Endothelial cell of umbilical vein (primary cell): ENCODE measurements at regions not wholly inside any gene's neighbourhood (a gene's known extent, or its start where the extent isn't known, plus 50 kb on each side); places are given as distances from the start of the nearest gene placed in this dataset.
"Not testable (repeated sequence)": the region's sequence is repeated elsewhere in the genome, so short reads cannot be mapped to it uniquely, and the experiment has no call there.

ENCODE experiments used
- BruUV-seq: library from RNA; stranded (reverse); fragments of 400-500 nt; replicated peaks from 2 replicates; lab custom pipeline; 2021; lab: Mats Ljungman, UMichigan
- CTCF ChIA-PET: fragments of 300-600, 350-600 bp; sonication (Branson Sonifier 250); formaldehyde crosslinking; loops from one replicate; lab custom pipeline; 2021; ENCODE audit warnings: antibody characterized with exemption, inconsistent platforms; lab: Charles Lee
- POLR2A ChIA-PET: fragments of 300-600, 350-600 bp; sonication (Branson Sonifier 250); formaldehyde crosslinking; loops from one replicate; lab custom pipeline; 2021; ENCODE audit warnings: antibody characterized with exemption, inconsistent platforms; lab: Charles Lee
- DNase-seq: peaks from one replicate; pipeline ENCODE4 v3.0.0-alpha.2; 2011; ENCODE audit warnings: low read depth, low spot score
- FAIRE-seq: peaks from 2 replicates; lab custom pipeline; 2011; peaks lifted over from hg19 to GRCh38; lab: Jason Lieb, UNC
- H2AFZ ChIP-seq: 2 replicates; pipeline ENCODE4 v1.6.0; 2012; ENCODE audit warnings: low read depth, low read length, control low read depth, inconsistent platforms
- H3K27ac ChIP-seq: 2 replicates; pipeline ENCODE4 v1.5.1; 2011; ENCODE audit warnings: low read depth, mild to moderate bottlenecking, control low read depth, low read length, moderate library complexity; ENCODE audit not compliant: insufficient read depth
- H3K27me3 ChIP-seq, 2 experiments: 2 replicates each; pipeline versions ENCODE4 v1.6.0 to v1.6.1; 2011; ENCODE audit warnings: low read length in 2 of 2, mixed read lengths in 1 of 2; ENCODE audit not compliant: control insufficient read depth in 2 of 2, insufficient read depth in 2 of 2
- H3K36me3 ChIP-seq, 2 experiments: 2 replicates in 1 of 2; 3 replicates in 1 of 2; pipeline ENCODE4 v1.5.1; 2011; ENCODE audit warnings: low read length in 2 of 2, mild to moderate bottlenecking in 1 of 2, moderate library complexity in 1 of 2; ENCODE audit not compliant: control insufficient read depth in 2 of 2, insufficient read depth in 2 of 2; ENCODE audit errors: extremely low read depth in 1 of 2
- H3K4me1 ChIP-seq: 3 replicates; pipeline ENCODE4 v1.5.1; 2011; ENCODE audit warnings: mild to moderate bottlenecking, low read length; ENCODE audit not compliant: control insufficient read depth, insufficient read depth; ENCODE audit errors: extremely low read depth
- H3K4me2 ChIP-seq: 2 replicates; pipeline ENCODE4 v1.6.1; 2011; ENCODE audit warnings: low read length, control low read depth, mixed read lengths; ENCODE audit not compliant: insufficient read depth
- H3K4me3 ChIP-seq, 3 experiments: fragments of 200-600 bp in 1 of 3; sonication (generic), shearing (Covaris generic) in 1 of 3; replicated peaks in 1 of 3; 2 replicates each; pipeline ENCODE4 v1.5.1; 2011 to 2016; ENCODE audit warnings: control low read depth in 3 of 3, low read length in 3 of 3, mild to moderate bottlenecking in 2 of 3, inconsistent platforms in 1 of 3, low read depth in 1 of 3, moderate library complexity in 1 of 3; ENCODE audit not compliant: insufficient read depth in 1 of 3
- H3K79me2 ChIP-seq: 2 replicates; pipeline ENCODE4 v1.6.0; 2012; ENCODE audit warnings: low read length, inconsistent platforms; ENCODE audit not compliant: control insufficient read depth, insufficient read depth
- H3K9ac ChIP-seq: replicated peaks from 2 replicates; pipeline ENCODE3; 2011; ENCODE audit warnings: low read length, control low read depth; ENCODE audit not compliant: insufficient read depth; ENCODE audit errors: extremely low read depth
- H3K9me1 ChIP-seq: replicated peaks from 3 replicates; pipeline ENCODE4 v1.6.0; 2011; ENCODE audit warnings: mild to moderate bottlenecking, low read length; ENCODE audit not compliant: control insufficient read depth, insufficient read depth; ENCODE audit errors: extremely low read depth
- H3K9me3 ChIP-seq: replicated peaks from 2 replicates; pipeline ENCODE4 v1.5.1; 2012; ENCODE audit warnings: low read length, inconsistent platforms; ENCODE audit not compliant: control insufficient read depth, insufficient read depth
- H4K20me1 ChIP-seq: replicated peaks from 2 replicates; pipeline ENCODE3; 2011; ENCODE audit warnings: mild to moderate bottlenecking, low read length; ENCODE audit not compliant: control insufficient read depth, insufficient read depth; ENCODE audit errors: extremely low read depth
- CTCF ChIP-seq, 2 donors: IDR thresholded peaks; 1 replicate in 1 of 2; 2 replicates in 1 of 2; pipeline ENCODE4 v1.5.1; 2011; ENCODE audit warnings: low read length in 2 of 2, mild to moderate bottlenecking in 2 of 2, moderate library complexity in 2 of 2, control low read depth in 1 of 2, inconsistent platforms in 1 of 2, low read depth in 1 of 2; ENCODE audit not compliant: insufficient read depth in 1 of 2; ENCODE audit errors: extremely low read depth in 1 of 2
- EZH2 ChIP-seq: IDR thresholded peaks from 2 replicates; pipeline ENCODE4 v1.6.1; 2012; ENCODE audit warnings: borderline replicate concordance, low read depth, mild to moderate bottlenecking, moderate library complexity, low read length, inconsistent platforms; ENCODE audit not compliant: severe bottlenecking
- FOS ChIP-seq: IDR thresholded peaks from 2 replicates; pipeline ENCODE4 v1.6.1; 2011; ENCODE audit warnings: mild to moderate bottlenecking, low read length, moderate library complexity, borderline replicate concordance; ENCODE audit not compliant: insufficient read depth
- GATA2 ChIP-seq: IDR thresholded peaks from 2 replicates; pipeline ENCODE4 v1.7.0; 2011; ENCODE audit warnings: low read depth, mild to moderate bottlenecking, moderate library complexity, mixed read lengths, low read length; ENCODE audit not compliant: insufficient read length, insufficient read depth
- JUN ChIP-seq: IDR thresholded peaks from 2 replicates; pipeline ENCODE4 v1.6.1; 2011; ENCODE audit warnings: borderline replicate concordance, low read depth; ENCODE audit not compliant: insufficient read length, insufficient read depth
- MAX ChIP-seq: IDR thresholded peaks from 2 replicates; pipeline ENCODE4 v1.6.1; 2011; ENCODE audit not compliant: insufficient read depth, insufficient read length
- MYC ChIP-seq: IDR thresholded peaks from one replicate; pipeline ENCODE4 v1.6.1; 2011; ENCODE audit warnings: mild to moderate bottlenecking, low read depth, low read length
- POLR2A ChIP-seq: IDR thresholded peaks from 2 replicates; pipeline ENCODE4 v1.6.1; 2012; ENCODE audit warnings: low read depth, mild to moderate bottlenecking, control low read depth, low read length
- POLR2AphosphoS5 ChIP-seq: IDR thresholded peaks from 2 replicates; pipeline ENCODE4 v1.6.1; 2012; ENCODE audit warnings: low read depth, mild to moderate bottlenecking, control low read depth, low read length, moderate library complexity; ENCODE audit not compliant: insufficient read depth
- dilution Hi-C: fragments of 300-500 bp; cut with MboI; formaldehyde crosslinking; loops from one replicate; pipeline ENCODE4 v1.15.0; 2019; ENCODE audit warnings: low sequenced_read_pairs; ENCODE audit not compliant: extremely low pct_ligation_motif_present
- intact Hi-C: fragments of 100-400 bp; cut with micrococcal nuclease; formaldehyde crosslinking; loops from one replicate; pipeline ENCODE4 v1.10.0; 2022

- BruUV-seq, H3K9ac ChIP-seq, DNase-seq, H3K27me3 ChIP-seq, H3K4me1 ChIP-seq, H2AFZ ChIP-seq, H4K20me1 ChIP-seq, H3K4me2 ChIP-seq, H3K27ac ChIP-seq, H3K4me3 ChIP-seq, CTCF ChIA-PET, H3K79me2 ChIP-seq, POLR2A ChIA-PET, H3K36me3 ChIP-seq, H3K9me3 ChIP-seq, FAIRE-seq, intact Hi-C loops, H3K9me1 ChIP-seq, dilution Hi-C loops: not testable (repeated sequence)
These were observed 284.3 kb upstream of the FRG2C start for GRCh38 chr3:75379840-75380239.

- H3K4me2 ChIP-seq: no peak overlapping the region
- no peaks in the 10 kb centered on the region for H3K9me3 ChIP-seq
- no peak overlapping the region for H3K9ac ChIP-seq
- FAIRE-seq (no peak), DNase-seq (no peak)
- ChIA-PET CTCF (no interaction called here), POLR2A (no interaction called here)
- H3K27ac ChIP-seq: no peak overlapping the region
- no peaks in the 10 kb centered on the region for H3K9me1 ChIP-seq
- TF ChIP-seq MYC (no peak), FOS (no peak), CTCF (IDR thresholded peaks at IDR 0.05; ENCODE audit: extremely low read depth in 1 of 2, insufficient read depth in 1 of 2, low read depth in 1 of 2, low read length in 2 of 2) (no peak), POLR2A (no peak), JUN (no peak), GATA2 (no peak), EZH2 (no peak), POLR2AphosphoS5 (no peak), MAX (no peak)
- BruUV-seq: no TSS peak
- H2AFZ ChIP-seq: no peak overlapping the region
- intact Hi-C loops (no loop called here), dilution Hi-C loops (no loop called here)
- H3K79me2 ChIP-seq: no peaks in the 10 kb centered on the region
- no peaks in the 10 kb centered on the region for H4K20me1 ChIP-seq
- H3K27me3 ChIP-seq: no peaks in the 10 kb centered on the region
- H3K36me3 ChIP-seq: no peaks in the 10 kb centered on the region
- H3K4me1 ChIP-seq: no peaks in the 10 kb centered on the region
- H3K4me3 ChIP-seq: no peak overlapping the region
These were observed 283.8 kb upstream of the FRG2C start for GRCh38 chr3:75380276-75380771.

GRCh38 chr3:75384016-75384415 lies 280.1 kb upstream of the FRG2C start:
- DNase-seq, H3K79me2 ChIP-seq, POLR2A ChIA-PET, H3K9me1 ChIP-seq, dilution Hi-C loops, H3K4me2 ChIP-seq, FAIRE-seq, H2AFZ ChIP-seq, BruUV-seq, H3K4me1 ChIP-seq, H3K36me3 ChIP-seq, H3K27me3 ChIP-seq, H3K4me3 ChIP-seq, H3K27ac ChIP-seq, H3K9me3 ChIP-seq, CTCF ChIA-PET, H3K9ac ChIP-seq, H4K20me1 ChIP-seq, intact Hi-C loops: not testable (repeated sequence)
